AG04449 (cell line): ENCODE measurements at regions not wholly inside any gene's neighbourhood (a gene's known extent, or its start where the extent isn't known, plus 50 kb on each side); places are given as distances from the start of the nearest gene placed in this dataset.

Source experiments
- CTCF ChIA-PET: fragments of 350-600 bp; formaldehyde crosslinking; extraction: SDS; loops from one replicate; lab custom pipeline; 2021; ENCODE audit warnings: antibody characterized with exemption; lab: Yijun Ruan, JAX
- POLR2A ChIA-PET: fragments of 400-600, 350-600 bp; formaldehyde crosslinking; extraction: SDS; loops from one replicate; lab custom pipeline; 2020; ENCODE audit warnings: antibody characterized with exemption, inconsistent platforms; lab: Yijun Ruan, JAX
- DNase-seq: peaks from one replicate; pipeline ENCODE4 v3.0.0-alpha.2; 2010; ENCODE audit warnings: low read depth, low spot score
- H3K4me3 ChIP-seq: 2 replicates; pipeline ENCODE4 v1.5.1; 2011; ENCODE audit warnings: low read depth, mild to moderate bottlenecking, control low read depth, low read length
- TF ChIP-seq, protein P1 (sequence below): IDR thresholded peaks from one replicate; pipeline ENCODE4 v1.5.1; 2011; ENCODE audit warnings: mild to moderate bottlenecking, moderate library complexity, low read length, control low read depth, inconsistent platforms; ENCODE audit not compliant: insufficient read depth; ENCODE audit errors: missing control alignments

DNA sequence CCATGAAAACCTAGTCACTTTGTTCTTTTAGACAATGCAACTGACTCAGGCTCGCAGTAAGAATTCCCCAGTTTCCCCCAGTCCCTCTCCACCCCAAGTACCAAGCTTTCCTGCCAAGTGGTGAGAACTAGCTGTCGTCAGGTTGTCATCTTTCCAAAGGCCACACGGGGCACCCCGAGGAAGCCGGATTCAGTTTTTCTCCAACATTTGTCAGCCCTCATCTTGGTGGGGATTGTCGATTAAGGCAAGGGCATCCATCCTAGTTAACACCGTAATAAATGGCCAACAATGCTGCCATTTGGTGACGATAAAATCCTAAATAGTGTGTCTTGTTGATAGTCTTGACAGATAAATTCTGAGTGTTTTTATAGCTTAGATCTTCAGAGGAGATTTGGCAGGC lies 55.9 kb upstream of the PROX1 start:
- no peak for DNase-seq
- ChIA-PET POLR2A (no interaction called here), CTCF (no interaction called here)
- TF ChIP-seq, protein P1, sequence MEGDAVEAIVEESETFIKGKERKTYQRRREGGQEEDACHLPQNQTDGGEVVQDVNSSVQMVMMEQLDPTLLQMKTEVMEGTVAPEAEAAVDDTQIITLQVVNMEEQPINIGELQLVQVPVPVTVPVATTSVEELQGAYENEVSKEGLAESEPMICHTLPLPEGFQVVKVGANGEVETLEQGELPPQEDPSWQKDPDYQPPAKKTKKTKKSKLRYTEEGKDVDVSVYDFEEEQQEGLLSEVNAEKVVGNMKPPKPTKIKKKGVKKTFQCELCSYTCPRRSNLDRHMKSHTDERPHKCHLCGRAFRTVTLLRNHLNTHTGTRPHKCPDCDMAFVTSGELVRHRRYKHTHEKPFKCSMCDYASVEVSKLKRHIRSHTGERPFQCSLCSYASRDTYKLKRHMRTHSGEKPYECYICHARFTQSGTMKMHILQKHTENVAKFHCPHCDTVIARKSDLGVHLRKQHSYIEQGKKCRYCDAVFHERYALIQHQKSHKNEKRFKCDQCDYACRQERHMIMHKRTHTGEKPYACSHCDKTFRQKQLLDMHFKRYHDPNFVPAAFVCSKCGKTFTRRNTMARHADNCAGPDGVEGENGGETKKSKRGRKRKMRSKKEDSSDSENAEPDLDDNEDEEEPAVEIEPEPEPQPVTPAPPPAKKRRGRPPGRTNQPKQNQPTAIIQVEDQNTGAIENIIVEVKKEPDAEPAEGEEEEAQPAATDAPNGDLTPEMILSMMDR, result no peak
- H3K4me3 ChIP-seq, result no peak overlapping the region

DNA sequence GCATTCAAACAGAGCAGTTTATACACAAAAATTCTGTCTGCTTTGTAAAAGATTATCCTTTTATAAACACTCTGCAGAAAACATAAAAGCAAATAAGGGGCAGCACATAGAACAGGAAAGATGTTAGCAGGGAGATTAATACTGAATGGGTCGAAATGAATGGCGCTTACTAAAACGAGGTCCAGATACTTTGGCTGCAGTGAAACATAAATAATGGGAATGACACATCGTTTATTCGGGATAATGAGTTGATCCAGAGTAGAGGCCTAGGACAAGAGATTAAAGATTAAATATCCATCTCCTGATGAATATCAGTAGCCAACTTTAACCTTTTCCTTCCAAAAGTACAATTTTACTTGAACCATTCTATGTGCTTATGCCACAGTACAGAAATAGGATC lies 54.4 kb upstream of the PROX1 start:
- CTCF ChIA-PET, result no interaction called here

DNA sequence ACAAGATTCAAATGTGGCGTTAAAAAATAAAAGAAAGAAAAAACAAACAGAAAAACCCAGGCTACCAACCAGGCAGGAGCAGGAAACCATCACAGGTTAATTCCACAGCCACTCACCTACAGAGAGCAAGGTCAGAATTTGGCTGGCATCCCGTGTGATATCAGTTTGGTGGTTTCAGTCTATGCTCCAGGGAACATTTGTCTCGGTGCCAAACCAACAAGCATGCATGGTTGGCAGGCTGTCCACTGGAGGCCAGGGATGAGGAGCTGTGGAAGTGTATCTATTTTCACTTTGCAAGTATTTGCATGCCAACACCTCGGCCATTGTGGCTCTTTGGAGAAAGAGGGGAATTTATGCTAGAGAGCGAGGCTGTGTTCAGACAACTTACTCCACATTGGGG lies 53.1 kb upstream of the PROX1 start:
- TF ChIP-seq, protein P1, result no peak
- POLR2A ChIA-PET, result no interaction called here
- CTCF ChIA-PET, result no interaction called here
- no peak for DNase-seq
- H3K4me3 ChIP-seq, result no peak overlapping the region

More for the DNA sequence above, 54.4 kb upstream of the PROX1 start:
- no peak for DNase-seq
- no peak overlapping the region for H3K4me3 ChIP-seq
- POLR2A ChIA-PET, result no interaction called here
- TF ChIP-seq, protein P1, result no peak

DNA sequence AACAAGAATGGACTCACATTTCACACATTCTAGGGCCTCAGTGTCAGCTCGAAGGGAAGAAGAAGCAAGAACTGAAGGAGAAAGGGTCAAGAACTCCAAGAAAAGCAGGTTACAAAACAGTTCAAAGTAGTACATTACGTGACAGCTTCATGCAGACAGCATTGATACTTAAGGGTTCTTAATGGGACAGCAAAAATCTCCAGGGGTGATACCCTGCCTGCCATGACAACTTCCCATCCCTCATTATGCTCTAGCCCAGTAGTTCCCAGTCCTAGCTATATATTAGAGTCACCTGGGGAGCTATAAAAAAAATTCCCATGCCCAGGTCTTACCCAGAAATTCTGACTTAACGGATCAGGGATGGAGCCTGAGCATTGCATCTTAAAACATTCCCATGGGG lies 51.2 kb upstream of the PROX1 start:
- H3K4me3 ChIP-seq, result no peak overlapping the region
- no peak for DNase-seq
- ChIA-PET POLR2A (no interaction called here), CTCF (no interaction called here)
- TF ChIP-seq, protein P1, result no peak
